HUDEP-2 (cell line): ENCODE measurements at regions not wholly inside any gene's neighbourhood (a gene's known extent, or its start where the extent isn't known, plus 50 kb on each side); places are given as distances from the start of the nearest gene placed in this dataset.
"Not testable (repeated sequence)": the region's sequence is repeated elsewhere in the genome, so short reads cannot be mapped to it uniquely, and the experiment has no call there.

Experiments
- DNase-seq, 76 experiments: peaks; one replicate each; lab custom pipeline; 2025; ENCODE audit not compliant: unreplicated experiment in 76 of 76; lab: John Stamatoyannopoulos, UW

GRCh38 chr7:106563466-106564150 is 97.3 kb downstream of the CCDC71L start:
- peak in 1 of 76 experiments; percentile 12 for DNase-seq

- DNase-seq, result peak in 1 of 76 experiments; percentile 9
These were observed 98.1 kb downstream of the CCDC71L start for GRCh38 chr7:106562711-106563366.

GRCh38 chr7:106561666-106562411 is 99.1 kb downstream of the CCDC71L start:
- DNase-seq, result no peak

GRCh38 chr7:106561151-106561550 is 99.8 kb downstream of the CCDC71L start:
- no peak for DNase-seq

- DNase-seq, result no peak
These were observed 100.5 kb downstream of the CCDC71L start for GRCh38 chr7:106560482-106560881.

GRCh38 chr7:106556244-106556643 is 104.7 kb downstream of the CCDC71L start:
- not testable (repeated sequence) for DNase-seq

GRCh38 chr7:106554623-106555022 is 106.3 kb downstream of the CCDC71L start:
- not testable (repeated sequence) for DNase-seq

- no peak for DNase-seq
These were observed 107.5 kb downstream of the CCDC71L start for GRCh38 chr7:106553446-106553836.

GRCh38 chr7:106552645-106553445 is 108.1 kb downstream of the CCDC71L start:
- no peak for DNase-seq

- no peak for DNase-seq
These were observed 109.0 kb downstream of the CCDC71L start for GRCh38 chr7:106551936-106552335.

- no peak for DNase-seq
These were observed 112.5 kb downstream of the CCDC71L start for GRCh38 chr7:106548491-106548890.

GRCh38 chr7:106545275-106545674 is 115.7 kb downstream of the CCDC71L start:
- DNase-seq, result no peak

GRCh38 chr7:106543221-106543757 is 117.7 kb downstream of the CCDC71L start:
- DNase-seq, result no peak

- DNase-seq, result peak in 47 of 76 experiments; percentile 1 to 76 (median 19)
These were observed 118.3 kb downstream of the CCDC71L start for GRCh38 chr7:106542550-106543220.

GRCh38 chr7:106538638-106539037 is 122.3 kb downstream of the CCDC71L start:
- DNase-seq, result no peak

GRCh38 chr7:106537119-106537518 is 123.8 kb downstream of the CCDC71L start:
- no peak for DNase-seq

- no peak for DNase-seq
These were observed 124.9 kb downstream of the CCDC71L start for GRCh38 chr7:106536079-106536478.

GRCh38 chr7:106535234-106535932 is 125.6 kb downstream of the CCDC71L start:
- no peak for DNase-seq

GRCh38 chr7:106534271-106534846 is 126.6 kb downstream of the CCDC71L start:
- DNase-seq, result no peak
